IPS-18a (cell line): ENCODE measurements at regions not wholly inside any gene's neighbourhood (a gene's known extent, or its start where the extent isn't known, plus 50 kb on each side); places are given as distances from the start of the nearest gene placed in this dataset.
A peak's percentile ranks its signal among the peaks of the same experiment; 100 is the strongest.

Source experiments
- H3K27ac ChIP-seq: one replicate; pipeline ENCODE4 v1.5.1; 2013; ENCODE audit warnings: low read length
- H3K27me3 ChIP-seq: one replicate; pipeline ENCODE4 v1.6.1; 2013; ENCODE audit warnings: mild to moderate bottlenecking, low read length; ENCODE audit not compliant: control insufficient read depth, insufficient read depth
- H3K36me3 ChIP-seq: one replicate; pipeline ENCODE4 v1.6.1; 2013; ENCODE audit warnings: low read depth, low read length; ENCODE audit not compliant: control insufficient read depth
- H3K4me1 ChIP-seq: one replicate; pipeline ENCODE4 v1.6.1; 2013; ENCODE audit warnings: low read depth, low read length; ENCODE audit not compliant: control insufficient read depth
- H3K4me3 ChIP-seq: one replicate; pipeline ENCODE4 v1.5.1; 2013; ENCODE audit warnings: low read length
- H3K9ac ChIP-seq: one replicate; pipeline ENCODE4 v1.6.1; 2013; ENCODE audit warnings: mild to moderate bottlenecking, low read length, moderate library complexity
- H3K9me3 ChIP-seq: one replicate; pipeline ENCODE4 v1.6.1; 2013; ENCODE audit warnings: low read depth, low read length; ENCODE audit not compliant: control insufficient read depth

DNA sequence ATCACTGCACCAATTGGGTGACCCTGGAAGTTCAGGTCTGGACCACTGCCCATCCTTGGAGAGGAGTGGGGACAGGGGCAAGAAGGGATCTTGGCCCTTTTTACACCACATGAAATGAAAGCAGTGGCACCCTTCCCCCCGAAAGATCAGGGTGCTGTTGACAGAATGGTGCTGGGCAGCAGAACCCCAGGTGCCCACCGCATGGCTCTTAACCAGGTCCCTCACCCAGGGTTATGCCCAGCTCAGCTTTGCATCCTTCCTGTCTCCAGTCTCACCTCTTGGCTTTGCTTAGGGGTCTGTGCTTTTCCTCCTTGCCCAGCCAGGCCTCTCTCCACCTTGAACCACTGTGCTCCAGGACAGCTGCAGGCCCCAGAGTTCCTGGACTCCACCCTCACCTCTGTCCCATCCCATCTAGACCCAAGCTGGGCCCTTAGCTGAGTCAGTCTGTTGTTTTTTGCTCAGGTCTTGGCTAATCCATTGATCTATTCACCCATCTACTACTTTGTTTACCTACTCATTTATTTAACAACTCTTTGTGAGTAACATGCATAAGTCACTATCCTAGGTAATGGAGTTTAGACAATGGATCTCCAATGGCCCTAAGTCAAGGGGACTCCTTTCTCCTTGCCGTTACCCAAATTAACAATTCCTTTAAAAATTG lies 77.1 kb upstream of the PRR23E start:
- Histone ChIP-seq H3K4me3 (no peak overlapping the region), H3K9me3 (peaks cover 10% of the 10 kb centered on the region), H3K27ac (no peak overlapping the region), H3K36me3 (no peaks in the 10 kb centered on the region), H3K4me1 (peaks cover 12% of the 10 kb centered on the region), H3K27me3 (no peaks in the 10 kb centered on the region), H3K9ac (no peak overlapping the region)

DNA sequence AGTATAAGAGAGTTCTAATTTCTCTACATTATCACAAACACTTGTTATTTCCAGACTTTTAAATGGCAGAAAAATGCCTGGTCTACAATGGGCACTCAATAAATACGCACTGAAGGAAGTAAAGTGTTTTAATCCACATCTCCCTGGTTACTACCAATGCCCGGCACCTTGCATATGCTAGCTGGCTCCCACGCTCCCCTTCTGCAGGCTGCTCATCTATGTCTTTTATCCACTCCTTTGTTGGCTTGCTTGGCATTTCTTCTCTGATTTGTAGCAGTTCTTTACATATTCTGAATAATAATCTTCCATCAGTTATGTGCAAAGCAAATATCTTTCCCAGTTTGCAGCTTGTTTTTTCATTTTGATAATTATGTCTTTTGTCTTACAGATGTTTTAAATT lies 74.6 kb upstream of the PRR23E start:
- H3K27me3 ChIP-seq, result no peaks in the 10 kb centered on the region
- H3K4me1 ChIP-seq, result peaks cover 7% of the 10 kb centered on the region
- no peak overlapping the region for H3K4me3 ChIP-seq
- no peaks in the 10 kb centered on the region for H3K9me3 ChIP-seq
- H3K9ac ChIP-seq, result no peak overlapping the region
- no peaks in the 10 kb centered on the region for H3K36me3 ChIP-seq
- H3K27ac ChIP-seq, result no peak overlapping the region

DNA sequence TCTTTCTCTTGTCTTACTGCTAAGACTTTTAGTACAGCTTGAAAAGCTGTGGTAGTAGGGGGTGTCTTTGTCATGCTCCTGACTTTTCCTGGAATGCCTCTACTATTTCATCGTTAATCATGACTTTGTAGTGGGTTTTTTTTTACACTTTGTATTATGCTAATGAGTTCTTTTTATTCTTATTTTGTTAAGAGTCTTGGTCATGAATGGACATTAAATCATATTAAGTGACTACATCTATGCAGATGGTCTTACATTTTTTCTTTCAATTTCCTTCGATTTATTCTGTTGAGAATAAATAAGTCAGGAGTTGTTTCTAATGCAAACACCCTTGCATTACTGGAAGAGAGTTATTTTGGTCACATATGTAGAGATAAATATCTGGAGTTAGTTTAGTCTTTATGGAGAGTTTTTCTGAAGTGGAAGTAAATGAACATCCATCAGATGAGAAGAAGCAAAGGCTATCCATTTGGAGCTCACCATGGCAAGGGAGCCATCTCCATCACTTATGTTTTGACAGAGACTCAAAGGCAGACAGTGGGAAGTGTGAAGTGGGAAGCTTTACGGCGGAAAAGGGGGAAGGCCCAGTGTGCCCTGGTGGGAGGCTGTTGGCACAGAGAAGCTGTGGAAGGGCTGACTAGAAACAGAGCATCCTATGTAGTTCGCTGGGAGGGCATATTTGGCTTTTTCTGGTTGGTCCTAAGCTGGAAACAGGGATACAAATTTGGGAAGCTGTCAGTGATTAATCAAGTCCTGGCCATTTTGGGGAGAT lies 73.1 kb upstream of the PRR23E start:
- Histone ChIP-seq H3K27me3 (no peaks in the 10 kb centered on the region), H3K4me1 (peaks cover 7% of the 10 kb centered on the region), H3K27ac (no peak overlapping the region), H3K9ac (no peak overlapping the region), H3K36me3 (no peaks in the 10 kb centered on the region), H3K4me3 (no peak overlapping the region), H3K9me3 (no peaks in the 10 kb centered on the region)

DNA sequence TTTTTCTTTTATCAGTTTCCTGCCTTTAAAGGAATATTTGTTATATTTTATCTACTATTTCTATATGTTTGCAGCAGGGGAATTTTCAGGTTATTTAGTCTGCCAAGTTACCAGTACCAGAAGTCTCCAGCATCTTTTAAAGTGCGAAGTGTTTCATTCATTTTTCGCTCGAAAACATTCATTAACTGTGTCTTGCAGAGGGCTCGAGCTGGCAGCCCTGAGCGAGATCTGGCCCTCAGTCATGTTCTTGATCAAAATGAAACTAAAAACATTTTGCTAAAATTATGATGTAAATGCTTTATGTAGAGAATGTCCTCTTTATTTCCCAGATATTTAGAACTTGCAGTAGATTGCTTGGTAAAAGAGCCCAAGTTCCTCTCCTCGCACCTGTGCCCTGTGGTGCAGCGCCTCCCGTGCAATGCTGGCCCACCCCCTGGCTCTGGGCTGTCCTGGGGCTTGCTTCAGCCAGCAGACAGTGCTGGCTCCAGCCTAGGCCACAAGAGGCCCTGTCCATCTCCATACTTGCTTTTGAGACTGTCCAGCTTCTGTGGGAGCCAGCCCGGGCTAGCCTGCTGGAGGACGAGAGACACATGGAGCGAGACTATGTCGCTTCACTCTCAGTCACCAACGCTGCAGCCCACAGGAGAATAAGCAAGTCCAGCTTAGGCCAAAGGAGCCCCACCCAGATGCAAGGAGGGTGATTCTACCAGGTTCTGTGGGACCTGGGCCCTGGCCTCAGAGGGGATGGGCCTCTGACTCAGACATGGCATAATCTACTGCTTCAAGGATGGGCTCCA lies 71.9 kb upstream of the PRR23E start:
- Histone ChIP-seq H3K27me3 (no peaks in the 10 kb centered on the region), H3K9ac (no peak overlapping the region), H3K27ac (no peak overlapping the region), H3K36me3 (no peaks in the 10 kb centered on the region), H3K4me1 (peaks cover 7% of the 10 kb centered on the region), H3K9me3 (no peaks in the 10 kb centered on the region), H3K4me3 (no peak overlapping the region)

DNA sequence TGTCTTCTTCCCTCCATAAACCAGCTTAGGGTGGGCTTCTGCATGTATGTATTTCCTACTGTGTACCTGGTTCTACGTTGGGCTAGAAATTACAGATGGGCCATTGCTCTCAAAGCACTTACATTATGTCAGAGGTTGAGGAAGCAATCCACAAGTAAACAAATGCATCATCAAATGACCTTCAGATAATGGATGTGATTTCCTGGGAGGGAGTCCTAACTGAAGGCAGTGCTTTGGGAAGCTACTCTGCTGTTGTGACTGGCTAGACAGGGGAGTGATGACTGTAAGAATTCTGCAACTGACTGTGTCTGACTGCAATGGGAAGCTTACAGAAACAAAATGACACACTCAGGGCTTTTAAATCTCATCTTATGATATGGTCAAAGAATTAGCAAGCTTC lies 71.0 kb upstream of the PRR23E start:
- H3K27ac ChIP-seq, result no peak overlapping the region
- no peaks in the 10 kb centered on the region for H3K36me3 ChIP-seq
- H3K4me1 ChIP-seq, result peaks cover 7% of the 10 kb centered on the region
- H3K9ac ChIP-seq, result no peak overlapping the region
- H3K4me3 ChIP-seq, result no peak overlapping the region
- no peaks in the 10 kb centered on the region for H3K9me3 ChIP-seq
- no peaks in the 10 kb centered on the region for H3K27me3 ChIP-seq

DNA sequence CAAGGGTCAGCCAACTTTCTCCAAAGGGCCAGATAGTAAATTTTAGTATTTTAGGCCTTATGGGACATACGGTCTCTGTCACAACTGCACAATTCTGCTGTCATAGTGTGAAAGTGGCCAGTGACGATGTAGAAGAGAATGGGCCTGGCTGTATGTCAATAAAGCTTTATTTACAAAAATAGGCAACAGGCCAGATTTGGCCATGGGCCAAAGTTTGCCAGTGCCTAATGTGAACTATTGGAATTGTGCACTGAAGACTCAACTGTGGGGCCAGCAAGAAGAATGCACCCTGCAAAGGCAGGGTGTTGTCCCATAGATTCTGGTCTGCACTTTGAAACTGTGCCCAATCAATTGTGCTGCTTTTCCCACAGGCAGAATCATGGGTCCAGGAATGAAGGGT lies 69.4 kb upstream of the PRR23E start:
- no peaks in the 10 kb centered on the region for H3K36me3 ChIP-seq
- H3K9me3 ChIP-seq, result no peaks in the 10 kb centered on the region
- peaks cover 7% of the 10 kb centered on the region for H3K4me1 ChIP-seq
- no peak overlapping the region for H3K9ac ChIP-seq
- no peak overlapping the region for H3K4me3 ChIP-seq
- no peak overlapping the region for H3K27ac ChIP-seq
- H3K27me3 ChIP-seq, result no peaks in the 10 kb centered on the region

DNA sequence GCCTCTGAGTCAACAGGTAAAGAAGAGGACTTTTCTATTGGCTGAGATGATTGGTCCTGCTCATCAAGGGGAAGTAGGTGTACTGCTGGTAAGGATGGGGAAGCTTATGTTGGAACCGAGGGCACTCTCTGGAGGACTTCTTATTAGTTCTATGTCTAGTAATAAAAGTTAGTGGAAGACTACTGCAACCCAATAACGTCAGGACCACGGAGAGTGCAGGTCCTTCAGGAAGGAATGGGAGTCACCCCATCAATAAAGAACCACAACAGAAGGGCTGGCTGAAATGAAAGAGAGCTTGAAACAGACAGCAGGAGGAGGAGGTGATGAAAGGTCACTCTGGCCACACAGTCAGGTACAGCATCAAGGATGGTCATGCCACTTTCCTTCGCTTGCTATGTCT lies 68.8 kb upstream of the PRR23E start:
- no peak overlapping the region for H3K9ac ChIP-seq
- no peaks in the 10 kb centered on the region for H3K36me3 ChIP-seq
- H3K9me3 ChIP-seq, result no peaks in the 10 kb centered on the region
- H3K4me3 ChIP-seq, result no peak overlapping the region
- no peaks in the 10 kb centered on the region for H3K27me3 ChIP-seq
- H3K4me1 ChIP-seq, result peaks cover 7% of the 10 kb centered on the region
- no peak overlapping the region for H3K27ac ChIP-seq

DNA sequence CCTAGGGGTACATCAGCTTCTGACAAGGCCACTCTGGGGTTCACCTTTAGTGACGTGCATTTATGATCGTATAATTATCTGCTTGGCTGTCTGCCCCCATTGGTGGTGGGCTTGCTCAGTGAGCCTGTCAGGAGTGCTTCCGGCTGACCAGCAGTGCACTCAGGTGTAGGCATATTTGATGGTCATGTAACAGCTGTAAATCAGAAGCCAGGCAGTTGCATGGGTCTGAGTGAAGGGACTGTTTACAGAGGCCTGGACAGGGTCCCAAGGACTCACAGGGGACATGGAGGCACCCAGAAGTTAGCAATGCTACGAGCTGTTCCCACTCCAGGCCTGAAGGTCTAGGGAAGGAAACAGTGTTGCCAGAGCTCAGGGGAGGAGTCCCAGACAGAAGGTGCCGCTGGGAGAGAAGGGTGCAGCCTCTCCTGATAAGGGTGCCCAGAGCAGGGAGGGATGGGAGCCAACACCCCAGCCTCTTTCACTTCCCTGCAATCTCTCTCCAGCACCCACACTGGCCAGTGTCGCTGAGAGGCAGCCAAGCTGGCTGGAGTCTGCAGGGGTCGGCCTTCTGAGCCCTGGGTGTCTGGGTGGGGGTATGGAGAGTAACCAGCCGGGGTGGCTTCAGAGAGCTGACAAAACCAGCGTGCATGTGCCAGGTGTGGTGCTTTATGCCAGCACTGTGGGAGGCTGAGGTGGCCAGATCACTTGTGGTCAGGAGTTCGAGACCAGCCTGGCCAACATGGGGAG lies 61.3 kb upstream of the PRR23E start:
- H3K27ac ChIP-seq, result no peak overlapping the region
- H3K36me3 ChIP-seq, result no peaks in the 10 kb centered on the region
- H3K9ac ChIP-seq, result no peak overlapping the region
- H3K27me3 ChIP-seq, result peaks cover 36% of the 10 kb centered on the region
- H3K9me3 ChIP-seq, result no peaks in the 10 kb centered on the region
- H3K4me1 ChIP-seq, result peaks cover 17% of the 10 kb centered on the region
- H3K4me3 ChIP-seq, result no peak overlapping the region

DNA sequence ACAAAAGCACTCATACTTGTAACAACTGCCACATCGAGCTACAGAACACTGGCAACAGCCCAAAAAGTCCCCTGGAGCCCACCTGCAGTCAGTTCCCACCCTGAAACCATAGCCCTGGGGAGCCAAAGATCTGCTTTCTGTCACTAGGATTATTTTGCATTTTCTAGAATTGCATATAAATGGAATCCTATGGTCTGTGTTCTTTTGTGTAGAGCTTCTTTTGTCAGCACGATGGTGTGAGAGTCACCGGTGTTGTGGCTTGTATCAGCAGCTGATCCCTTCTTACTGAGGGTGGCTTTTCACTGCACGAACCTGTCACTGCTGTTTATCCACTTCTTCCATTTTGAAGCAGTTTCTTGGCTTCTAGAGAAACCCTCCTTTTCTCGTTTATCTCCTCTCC lies 60.1 kb upstream of the PRR23E start:
- no peak overlapping the region for H3K9ac ChIP-seq
- no peak overlapping the region for H3K27ac ChIP-seq
- H3K4me1 ChIP-seq, result peaks cover 17% of the 10 kb centered on the region
- peaks cover 41% of the 10 kb centered on the region for H3K27me3 ChIP-seq
- no peaks in the 10 kb centered on the region for H3K9me3 ChIP-seq
- H3K4me3 ChIP-seq, result peak overlapping the region; percentile 29
- no peaks in the 10 kb centered on the region for H3K36me3 ChIP-seq

DNA sequence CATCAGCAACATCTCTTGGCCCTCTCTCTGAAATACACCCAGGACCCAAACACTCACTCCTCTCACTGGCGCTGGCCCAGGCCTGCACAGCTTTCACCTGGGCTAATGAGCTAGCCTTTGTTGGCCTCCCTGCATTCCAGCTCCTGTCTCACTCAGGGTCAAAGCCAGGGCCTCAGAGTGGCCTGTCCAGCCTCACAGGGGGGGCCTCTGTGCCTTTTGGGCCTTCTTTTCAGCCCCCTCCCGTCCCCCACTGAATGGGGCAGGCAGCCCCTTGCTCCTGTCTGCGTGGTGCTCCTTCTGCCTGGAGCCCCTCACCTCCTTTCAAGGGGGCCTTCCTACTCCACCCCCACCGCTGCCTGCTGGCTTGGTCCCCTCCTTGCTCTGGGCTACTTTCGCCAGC lies 59.0 kb upstream of the PRR23E start:
- H3K4me1 ChIP-seq, result peaks cover 17% of the 10 kb centered on the region
- H3K9me3 ChIP-seq, result no peaks in the 10 kb centered on the region
- H3K9ac ChIP-seq, result no peak overlapping the region
- H3K36me3 ChIP-seq, result no peaks in the 10 kb centered on the region
- no peak overlapping the region for H3K27ac ChIP-seq
- H3K27me3 ChIP-seq, result peaks cover 41% of the 10 kb centered on the region
- H3K4me3 ChIP-seq, result no peak overlapping the region

DNA sequence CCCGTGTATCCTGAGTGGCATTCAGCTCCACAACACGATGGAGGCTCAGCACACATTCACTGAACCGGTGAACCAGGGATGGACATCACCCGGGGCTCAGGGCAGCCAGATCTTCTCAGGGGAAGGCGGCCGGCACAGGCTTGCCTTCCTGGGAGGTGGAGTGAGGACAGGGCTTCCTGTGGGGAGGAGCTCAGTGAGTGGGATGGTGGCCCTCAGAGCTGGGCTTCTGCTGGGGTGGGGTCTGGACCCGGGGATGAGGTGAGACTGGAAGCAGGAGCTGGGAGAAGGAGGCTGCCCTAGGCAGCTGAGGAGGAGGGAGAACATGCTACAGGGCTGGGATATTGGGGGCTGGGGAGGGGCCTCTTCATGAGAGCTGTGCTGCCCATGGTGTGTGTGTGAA lies 58.5 kb upstream of the PRR23E start:
- H3K4me1 ChIP-seq, result peaks cover 17% of the 10 kb centered on the region
- no peaks in the 10 kb centered on the region for H3K36me3 ChIP-seq
- H3K4me3 ChIP-seq, result no peak overlapping the region
- peaks cover 41% of the 10 kb centered on the region for H3K27me3 ChIP-seq
- no peaks in the 10 kb centered on the region for H3K9me3 ChIP-seq
- H3K9ac ChIP-seq, result no peak overlapping the region
- H3K27ac ChIP-seq, result no peak overlapping the region
